ENCODE measurements at regions not wholly inside any gene's neighbourhood (a gene's known extent, or its start where the extent isn't known, plus 50 kb on each side); places are given as distances from the start of the nearest gene placed in this dataset.

DNA sequence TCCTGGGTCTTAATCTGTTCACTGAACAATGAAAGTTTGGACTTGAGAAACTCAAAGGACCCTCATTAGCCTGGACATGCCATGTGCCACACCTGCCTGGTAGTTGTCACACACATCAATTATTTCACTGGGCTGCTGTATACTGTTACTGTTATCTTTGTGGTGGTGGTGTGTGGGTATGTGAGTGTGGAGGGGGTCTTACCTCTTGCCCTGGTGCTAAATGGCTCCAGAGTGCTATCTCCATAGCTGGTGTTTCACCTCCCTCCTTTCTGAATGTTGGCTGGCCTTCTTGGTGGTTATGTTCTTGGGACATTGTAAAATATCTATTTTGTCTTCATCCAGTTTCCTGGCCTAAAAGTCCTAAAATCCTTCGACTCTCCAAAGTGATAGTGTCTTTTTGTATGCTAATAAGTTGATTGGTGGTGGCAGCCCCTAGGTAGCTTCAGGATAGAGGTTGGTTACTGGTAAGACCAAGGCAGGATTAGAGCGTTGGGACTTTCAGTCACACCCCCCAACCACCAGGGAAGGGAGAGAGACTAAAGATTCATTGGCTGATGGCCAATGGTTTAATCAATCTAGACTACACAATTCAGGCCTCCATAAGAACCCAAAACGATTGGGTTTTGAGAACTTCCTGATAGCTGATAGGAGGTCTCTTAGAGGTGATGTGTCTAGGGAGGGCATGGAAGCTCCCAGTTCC is 328.1 kb downstream of the MYCN start:
- DNase-seq, result no peak

GRCh38 chr2:16266571-16266970 is 326.2 kb downstream of the MYCN start:
- DNase-seq, result no peak

- DNase-seq, result no peak
These were observed 324.7 kb downstream of the MYCN start for GRCh38 chr2:16264931-16265540.

GRCh38 chr2:16264491-16264890 is 324.1 kb downstream of the MYCN start:
- no peak for DNase-seq

GRCh38 chr2:16263241-16263890 is 323.0 kb downstream of the MYCN start:
- DNase-seq, result no peak

DNA sequence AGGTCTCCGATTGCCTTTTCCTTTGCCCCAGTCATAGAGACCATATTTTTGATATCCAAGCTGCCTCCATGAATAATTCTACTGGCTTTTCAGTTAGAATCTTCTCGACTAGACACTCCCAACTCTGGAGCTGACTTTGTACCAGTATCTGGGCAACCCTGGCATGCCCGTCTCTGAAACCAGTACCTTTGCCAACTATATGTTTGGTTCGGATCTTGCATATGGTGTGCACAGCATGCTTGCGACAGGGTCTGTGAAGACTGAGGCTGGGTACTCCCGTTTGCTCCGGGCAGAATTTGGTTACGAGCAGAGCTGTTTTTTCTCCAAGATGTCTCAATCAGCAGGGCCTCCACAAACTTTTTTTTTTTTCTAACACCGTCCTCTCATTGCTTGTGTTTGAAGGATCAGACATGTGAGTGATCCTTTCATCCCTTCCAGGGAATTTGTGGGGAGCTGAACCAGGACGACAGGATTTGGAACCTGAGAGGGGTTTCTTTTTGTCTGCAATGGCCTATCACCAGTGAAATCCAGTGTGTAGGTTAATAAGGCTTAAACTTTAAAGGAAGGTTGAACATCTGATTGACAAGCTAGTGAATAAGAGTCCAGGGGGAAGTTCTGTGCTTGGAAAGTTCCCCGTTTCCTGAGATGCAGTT is 322.3 kb downstream of the MYCN start:
- DNase-seq, result no peak

DNA sequence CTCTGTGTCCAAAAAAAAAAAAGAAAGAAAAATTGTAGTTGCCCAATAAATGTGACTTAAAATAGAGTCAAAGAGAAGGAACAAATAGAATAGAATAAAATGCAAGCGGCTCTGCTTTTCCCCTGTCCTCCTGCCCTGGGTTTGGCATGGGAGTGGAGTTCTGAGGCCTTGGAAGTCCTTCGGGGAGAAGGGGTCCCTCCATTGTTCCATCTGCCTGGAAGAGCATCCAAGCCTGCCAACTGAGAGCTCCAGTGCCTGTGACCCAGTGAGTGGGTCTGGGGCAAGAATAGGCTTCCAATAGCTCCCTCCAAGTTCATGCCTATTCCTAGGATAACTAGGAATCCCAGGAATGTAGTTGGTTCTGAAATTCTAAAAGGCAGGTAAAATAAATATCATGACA is 321.4 kb downstream of the MYCN start:
- no peak for DNase-seq

DNA sequence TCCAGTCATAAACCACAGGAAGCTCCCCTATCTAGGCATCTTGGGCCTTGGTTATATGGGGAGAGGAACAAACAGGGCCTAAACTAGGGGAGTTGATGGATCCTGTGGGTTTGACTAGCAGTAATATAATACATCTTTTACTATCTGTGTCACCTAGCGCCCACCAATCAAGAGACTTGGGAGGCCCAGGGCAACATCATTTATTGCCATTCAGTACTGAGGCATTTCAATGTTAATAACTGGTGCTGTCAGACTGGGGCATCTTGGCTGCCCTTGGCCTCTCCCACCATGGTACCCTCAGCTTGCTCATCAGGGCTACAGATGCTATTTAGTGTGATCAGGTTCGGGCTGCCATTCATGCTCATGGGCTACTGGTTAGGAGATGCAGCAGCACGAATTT is 320.7 kb downstream of the MYCN start:
- no peak for DNase-seq

- DNase-seq, result no peak
These were observed 319.9 kb downstream of the MYCN start for GRCh38 chr2:16260041-16260830.

DNA sequence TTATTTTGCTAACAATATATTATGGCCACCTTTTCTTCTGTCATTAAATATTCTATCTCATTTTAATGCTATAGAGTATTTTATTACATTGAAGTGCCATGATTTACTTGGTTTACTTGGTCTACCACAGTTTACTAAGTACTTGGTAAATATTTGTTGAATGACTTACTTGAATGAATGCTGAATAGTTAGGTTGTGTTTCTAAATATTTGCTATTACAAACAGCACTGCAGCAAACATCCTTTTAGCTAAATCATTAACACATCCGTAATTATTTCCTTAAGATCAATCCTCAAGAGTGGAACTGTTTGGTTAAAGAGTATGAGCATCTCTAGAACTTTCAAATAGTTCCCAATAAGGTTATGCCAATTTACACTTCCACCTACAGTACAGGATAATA is 318.7 kb downstream of the MYCN start:
- DNase-seq, result no peak

GRCh38 chr2:16258350-16258749 is 318.0 kb downstream of the MYCN start:
- no peak for DNase-seq

DNA sequence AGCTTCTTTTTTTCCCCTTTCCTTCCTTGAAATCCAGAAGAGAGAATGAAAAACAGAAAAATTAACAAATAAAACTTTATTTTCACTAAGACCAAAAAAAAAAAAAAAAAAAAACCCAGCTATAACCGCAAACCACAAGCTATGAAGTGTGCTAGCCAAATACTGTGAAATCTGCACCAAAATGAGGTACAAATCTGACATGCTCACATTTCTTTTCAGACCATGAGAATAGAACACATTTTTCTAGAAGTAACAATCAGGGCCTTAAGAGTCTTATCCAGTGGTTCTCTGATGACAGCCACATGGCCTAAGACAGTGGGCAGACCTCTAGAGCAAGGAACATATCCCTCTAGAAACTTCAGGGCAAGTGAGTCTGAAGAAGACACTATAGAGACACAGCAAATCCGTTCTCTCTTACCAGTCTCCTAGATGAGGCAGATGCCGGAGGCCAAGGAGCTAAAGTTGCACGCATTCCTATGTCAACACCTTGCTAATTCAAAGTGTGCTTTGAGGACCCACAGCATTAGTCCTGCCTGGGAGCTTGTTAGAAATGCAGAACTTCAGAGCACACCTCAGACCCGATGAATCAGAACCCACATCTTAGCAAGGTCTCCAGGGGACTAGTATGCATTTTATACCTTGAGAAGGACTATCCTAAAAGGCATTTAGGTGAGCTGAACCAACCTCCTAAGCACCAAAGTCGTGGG is 317.1 kb downstream of the MYCN start:
- no peak for DNase-seq

DNA sequence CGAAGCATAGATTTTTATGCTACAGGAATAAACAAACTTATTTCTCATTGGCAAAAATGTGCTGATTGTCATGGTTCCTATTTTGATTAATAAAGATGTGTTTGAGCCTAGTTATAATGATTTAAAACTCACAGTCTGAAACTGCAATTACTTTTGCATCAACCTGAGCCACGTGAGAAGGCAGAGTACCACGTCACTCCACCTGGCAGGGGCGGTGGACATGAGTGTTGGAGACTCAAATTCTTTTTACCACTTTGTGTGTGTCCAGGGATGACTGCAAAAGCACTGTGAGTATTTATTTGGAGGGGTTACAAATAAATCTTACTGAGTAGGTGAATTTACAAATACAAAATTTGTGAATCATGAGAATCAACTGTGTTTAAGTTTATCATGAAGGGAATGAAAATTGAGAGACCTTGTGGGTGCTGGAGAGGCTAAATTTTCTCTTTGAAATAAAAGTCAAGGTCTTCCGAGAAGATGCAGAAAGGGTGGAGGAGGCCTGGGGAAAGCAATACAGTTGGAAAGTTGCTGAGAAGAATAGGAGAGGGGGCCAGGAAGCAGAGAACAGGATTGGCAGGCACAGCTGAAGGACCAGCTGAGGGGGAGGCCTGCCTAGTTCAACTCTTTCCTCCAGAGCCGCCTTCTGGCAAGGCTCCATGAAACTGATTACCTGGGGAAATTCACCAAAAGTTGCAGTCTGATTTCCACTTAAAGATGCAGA is 316.4 kb downstream of the MYCN start:
- DNase-seq, result peak; percentile 34

DNA sequence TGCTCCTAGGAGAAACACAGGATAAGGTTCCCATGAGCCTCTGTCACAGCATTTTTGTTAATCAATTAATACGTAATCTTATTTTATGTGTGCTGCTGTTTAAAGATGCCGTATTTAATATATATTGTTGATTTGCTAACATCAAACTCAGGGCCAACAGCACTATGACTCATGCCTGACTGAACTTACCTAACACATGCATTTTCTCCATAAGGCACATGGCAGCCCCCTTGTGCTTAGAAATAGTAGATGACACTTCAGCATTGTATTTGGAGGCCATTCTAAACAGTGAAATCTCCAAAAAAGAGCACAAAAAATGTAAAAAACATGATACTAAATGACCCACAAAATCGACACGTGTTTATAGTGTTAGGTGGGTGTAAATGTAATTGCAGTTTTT is 314.8 kb downstream of the MYCN start:
- DNase-seq, result no peak

DNA sequence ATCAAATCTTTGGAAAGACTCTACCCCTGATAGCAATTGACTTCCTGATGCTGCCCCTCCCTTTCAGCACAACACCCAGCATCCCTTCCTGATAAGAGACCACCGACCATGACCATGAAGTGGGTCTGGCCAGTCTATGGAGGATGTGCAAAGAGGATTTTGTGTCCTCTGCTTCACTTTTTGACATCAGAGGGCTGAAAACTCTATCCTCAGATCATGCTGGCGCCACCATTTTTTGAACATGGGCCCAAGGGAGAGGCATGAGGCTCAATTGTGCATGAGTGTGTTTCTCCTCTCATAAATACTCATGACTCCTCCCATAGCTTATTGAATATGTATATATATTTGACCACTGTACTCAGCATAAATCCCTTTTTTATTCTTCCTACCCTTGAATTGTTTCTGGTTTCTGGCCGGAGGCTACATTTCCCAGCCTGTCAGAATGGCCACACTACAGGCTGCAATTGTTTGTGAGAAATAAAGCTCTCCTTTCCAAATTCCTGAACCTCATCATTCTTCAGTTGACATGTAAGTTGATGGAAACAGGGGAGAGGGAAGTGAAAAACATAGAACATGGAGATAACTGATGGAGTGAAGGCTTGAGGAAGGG is 314.1 kb downstream of the MYCN start:
- no peak for DNase-seq

- DNase-seq, result no peak
These were observed 312.9 kb downstream of the MYCN start for GRCh38 chr2:16253291-16253690.

- no peak for DNase-seq
These were observed 312.5 kb downstream of the MYCN start for GRCh38 chr2:16252891-16253290.

GRCh38 chr2:16252251-16252650 is 311.9 kb downstream of the MYCN start:
- DNase-seq, result no peak

DNA sequence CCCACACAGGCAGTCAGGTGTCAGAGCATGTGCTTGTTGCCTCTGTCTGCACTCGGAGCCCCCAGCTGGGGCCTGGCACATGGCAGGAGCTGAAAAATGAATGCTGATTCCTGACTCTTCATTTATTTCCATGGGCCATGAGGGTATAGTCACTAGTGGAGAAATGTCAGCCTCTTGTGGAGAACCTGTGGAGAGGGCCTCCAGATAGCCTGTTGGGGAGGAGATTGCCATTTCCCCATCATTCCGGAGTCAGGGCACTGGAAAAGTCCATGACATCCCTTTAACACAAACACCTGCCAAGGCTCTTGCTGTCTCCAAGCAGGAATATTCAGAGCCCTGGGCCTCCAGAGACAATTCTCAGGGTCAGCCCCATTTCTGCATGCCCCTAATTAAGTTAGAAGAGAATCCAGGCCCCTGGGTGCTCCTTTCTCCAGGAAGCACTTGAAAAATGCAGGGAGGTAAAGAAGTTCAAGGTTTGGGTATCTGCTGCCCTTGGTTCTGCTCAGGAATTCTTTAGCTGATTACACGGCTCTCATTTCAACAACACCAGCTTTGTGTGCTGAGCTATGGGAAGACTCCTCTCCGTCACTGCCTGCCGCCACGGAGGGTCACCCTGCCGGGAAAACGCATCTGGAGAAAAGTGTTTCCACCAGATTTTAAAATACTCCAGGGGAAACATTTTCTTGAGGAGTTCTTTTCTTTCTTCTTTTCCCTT is 311.3 kb downstream of the MYCN start:
- no peak for DNase-seq

DNA sequence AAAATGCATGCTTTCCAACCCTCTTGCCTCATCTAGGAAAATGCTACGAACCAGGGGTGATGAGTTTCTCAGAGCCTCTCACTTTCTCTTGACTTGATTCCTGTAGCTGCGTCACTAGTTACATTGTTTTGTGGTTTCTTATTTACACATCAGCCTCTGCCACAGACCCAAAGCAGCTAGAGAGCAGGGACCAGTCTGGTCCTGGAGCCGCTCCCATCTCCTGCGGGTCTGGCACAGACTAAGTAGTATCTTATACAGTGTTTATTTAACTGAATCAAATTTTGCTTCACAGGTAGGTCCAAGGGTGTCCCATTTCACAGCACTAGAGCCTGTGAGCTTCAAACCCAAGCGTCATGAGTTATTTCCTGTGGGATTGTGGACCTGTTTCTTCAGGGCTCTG is 310.5 kb downstream of the MYCN start:
- no peak for DNase-seq

- no peak for DNase-seq
These were observed 310.1 kb downstream of the MYCN start for GRCh38 chr2:16250466-16250865.

Measured in DMS79 (cell line).